GM18502 (cell line): ENCODE measurements at regions not wholly inside any gene's neighbourhood (a gene's known extent, or its start where the extent isn't known, plus 50 kb on each side); places are given as distances from the start of the nearest gene placed in this dataset.

Source experiments
- ATAC-seq: cut with Tn5 transposase; IDR thresholded peaks from one replicate; pipeline ENCODE4 v1.9.1; 2021; ENCODE audit warnings: mild to moderate bottlenecking; ENCODE audit not compliant: unreplicated experiment, poor library complexity

DNA sequence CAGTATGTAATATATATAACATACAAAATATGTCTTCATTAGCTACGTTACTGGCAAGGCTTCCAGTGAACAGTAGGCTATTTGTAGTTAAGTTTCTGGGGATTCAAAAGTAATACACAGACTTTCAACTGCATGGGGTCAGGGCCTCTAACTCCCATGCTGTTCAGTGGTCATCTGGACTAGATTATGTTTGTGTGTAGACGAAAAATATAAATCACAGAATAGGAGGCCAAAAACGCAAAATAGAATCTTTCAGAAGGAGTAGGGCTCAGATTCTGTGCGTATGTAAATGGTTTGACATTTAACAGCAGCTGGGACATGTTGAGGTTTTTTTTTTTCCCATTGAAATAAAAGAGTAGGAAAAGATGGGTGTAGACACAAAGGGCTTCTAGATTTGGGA, 1048.7 kb upstream of the WWC1 start:
- ATAC-seq = no peak

DNA sequence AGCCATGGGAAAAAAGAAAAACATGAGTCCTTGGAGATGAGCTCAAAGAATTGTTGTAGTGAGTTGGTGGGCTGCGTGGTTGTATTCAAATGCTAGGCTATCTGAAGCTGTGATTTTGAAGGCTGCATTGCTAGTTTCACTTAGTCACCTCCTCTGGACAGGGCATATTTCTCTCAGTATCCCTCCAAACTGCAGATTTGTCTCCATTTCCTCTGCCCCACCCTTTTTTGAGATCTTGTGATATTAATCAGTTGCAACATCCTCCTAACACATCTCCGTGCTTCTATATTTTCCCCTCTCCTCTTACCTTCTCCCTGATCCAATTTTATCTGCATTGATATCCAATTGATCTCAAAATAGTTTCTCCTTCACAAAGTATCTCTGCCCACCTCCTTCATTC, 1048.0 kb upstream of the WWC1 start:
- no peak for ATAC-seq

- ATAC-seq = no peak
Observed at GRCh38 chr5:167244583-167244982, 1046.9 kb upstream of the WWC1 start.

- ATAC-seq = no peak
Observed at GRCh38 chr5:167245868-167246267, 1045.6 kb upstream of the WWC1 start.

- ATAC-seq = no peak
Observed at GRCh38 chr5:167247816-167248215, 1043.6 kb upstream of the WWC1 start.

DNA sequence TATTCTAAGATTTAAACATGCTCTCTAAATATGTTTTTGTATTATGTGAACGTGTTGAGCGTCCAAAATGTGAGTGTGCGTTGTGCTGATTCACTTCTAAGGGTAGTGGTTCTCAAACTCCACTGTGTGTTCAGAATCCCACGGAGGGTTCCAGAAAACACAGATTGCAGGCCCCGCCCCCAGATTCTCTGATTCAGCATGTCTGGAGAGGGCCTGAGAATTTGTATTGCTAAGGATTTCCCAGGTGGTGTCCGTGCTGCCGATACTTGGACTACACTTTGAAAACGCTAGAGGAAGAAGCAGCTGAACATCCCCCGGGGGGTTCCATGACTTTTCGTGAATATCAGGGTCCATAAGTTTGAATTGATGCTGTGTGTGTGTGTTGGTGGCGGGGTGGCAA, 1043.2 kb upstream of the WWC1 start:
- ATAC-seq = no peak

DNA sequence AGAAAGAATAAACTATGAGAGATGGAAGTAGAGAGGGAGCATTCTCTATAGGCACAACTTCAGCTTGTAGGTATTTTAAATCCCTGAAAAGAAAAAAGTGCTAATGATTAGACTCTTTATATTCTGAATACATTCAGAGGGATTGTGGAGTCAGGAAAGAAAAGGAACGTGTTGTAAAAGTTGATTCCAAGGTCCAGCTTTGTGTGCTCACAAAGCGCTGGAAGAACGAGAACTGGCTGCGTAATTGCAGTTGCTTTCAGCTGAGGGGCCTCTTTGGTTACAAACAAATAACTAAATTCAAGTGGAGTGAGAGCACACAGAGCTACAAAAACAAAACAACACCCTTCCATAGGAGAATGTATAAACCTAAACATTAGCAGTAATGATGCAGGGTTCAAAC, 1040.4 kb upstream of the WWC1 start:
- ATAC-seq = no peak

GRCh38 chr5:167254132-167254531, 1037.3 kb upstream of the WWC1 start:
- no peak for ATAC-seq

DNA sequence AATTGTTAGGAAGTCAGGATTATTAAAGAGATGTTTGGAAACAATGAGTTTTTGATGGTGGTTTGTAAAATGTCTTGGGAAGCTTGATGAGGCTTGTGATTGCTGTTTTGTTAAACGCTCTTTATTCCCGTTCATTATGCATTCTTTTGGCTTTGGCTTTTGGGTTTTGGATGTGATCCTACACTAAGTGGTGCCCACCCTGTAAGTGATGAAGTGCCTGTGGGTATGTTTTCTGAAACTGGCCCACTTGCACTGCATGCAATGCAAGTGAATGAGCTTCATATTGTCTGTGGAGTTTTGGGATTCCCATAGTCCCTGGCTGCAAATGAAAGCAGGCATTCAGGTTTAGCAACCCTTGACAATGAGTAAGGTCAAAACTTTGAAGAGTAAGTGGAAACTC, 1035.5 kb upstream of the WWC1 start:
- ATAC-seq = no peak

- ATAC-seq = no peak
Observed at GRCh38 chr5:167259806-167260205, 1031.6 kb upstream of the WWC1 start.

DNA sequence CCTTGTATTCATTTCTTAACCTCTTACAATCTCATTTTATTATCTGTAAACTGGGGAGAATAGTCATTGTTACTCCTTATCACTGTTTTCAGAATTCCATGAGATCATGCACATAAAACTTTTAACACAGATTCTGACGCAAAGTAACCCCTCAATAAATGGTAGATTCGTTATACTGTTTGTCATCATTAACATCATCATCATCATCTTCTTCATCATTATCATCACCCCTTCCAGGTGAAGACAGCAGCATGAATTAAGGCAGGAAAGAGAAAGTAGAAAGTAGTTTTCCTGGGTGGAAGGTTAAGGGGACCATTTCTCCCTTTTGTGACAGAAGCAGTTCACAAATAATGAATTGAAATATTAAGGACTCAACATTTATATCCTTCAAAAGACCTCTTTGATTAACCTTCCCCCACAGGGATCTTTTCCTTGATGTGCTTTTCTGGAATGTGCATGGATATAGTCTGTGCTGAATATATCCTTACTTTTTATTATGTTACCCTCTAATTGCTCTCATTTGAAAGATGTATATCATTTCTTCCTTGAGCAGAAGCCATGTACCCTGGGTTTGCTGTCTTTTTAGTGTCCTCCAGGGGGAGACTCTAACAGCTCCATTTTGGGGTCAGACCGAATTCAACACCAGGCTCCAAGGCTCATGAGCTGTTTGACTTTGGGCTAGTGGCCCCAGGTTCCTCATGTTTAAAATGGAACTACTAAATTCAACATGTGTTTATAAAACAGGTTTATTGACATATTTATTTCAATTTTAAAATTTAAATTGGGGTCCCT, 1029.9 kb upstream of the WWC1 start:
- no peak for ATAC-seq

DNA sequence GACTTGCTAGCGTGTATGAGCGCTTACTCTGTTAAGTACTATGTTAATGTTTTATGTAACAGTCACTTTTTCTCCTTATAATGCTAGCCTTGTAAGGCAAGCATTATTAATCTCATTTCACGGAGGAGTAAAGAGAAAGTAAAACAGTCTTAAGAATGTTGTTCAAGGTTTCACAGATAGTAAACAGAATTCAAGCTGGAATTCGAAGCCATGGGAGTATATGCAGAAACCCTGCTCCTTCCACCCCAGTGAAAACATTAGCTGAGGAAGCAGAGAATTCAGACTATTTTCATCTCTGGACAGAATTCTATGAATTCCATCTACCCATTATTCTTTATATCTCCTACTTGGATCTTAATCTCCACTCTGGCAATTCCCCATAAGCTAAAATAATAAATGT, 1028.3 kb upstream of the WWC1 start:
- ATAC-seq = no peak

GRCh38 chr5:167264348-167264747, 1027.1 kb upstream of the WWC1 start:
- no peak for ATAC-seq

DNA sequence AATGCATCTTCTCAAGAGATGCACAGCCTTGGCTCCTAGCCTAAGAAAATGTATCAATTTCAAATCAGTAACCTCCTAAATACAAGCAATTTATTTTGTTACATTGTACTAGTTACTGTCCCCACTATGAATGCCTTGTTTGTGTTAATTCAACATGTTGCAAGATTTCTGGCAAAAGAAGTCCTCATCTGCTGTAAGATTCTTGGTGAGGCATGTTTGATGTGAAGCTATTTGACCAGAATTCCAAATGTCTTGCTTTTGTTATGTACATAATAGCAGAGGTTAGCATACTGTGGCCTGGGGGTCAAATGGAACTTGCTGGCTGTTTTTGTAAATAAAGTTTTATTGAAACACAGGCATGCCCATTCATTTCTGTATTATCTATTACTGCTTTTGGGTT, 1023.1 kb upstream of the WWC1 start:
- ATAC-seq = no peak

GRCh38 chr5:167269146-167269545, 1022.3 kb upstream of the WWC1 start:
- no peak for ATAC-seq

GRCh38 chr5:167271081-167271480, 1020.4 kb upstream of the WWC1 start:
- no peak for ATAC-seq

DNA sequence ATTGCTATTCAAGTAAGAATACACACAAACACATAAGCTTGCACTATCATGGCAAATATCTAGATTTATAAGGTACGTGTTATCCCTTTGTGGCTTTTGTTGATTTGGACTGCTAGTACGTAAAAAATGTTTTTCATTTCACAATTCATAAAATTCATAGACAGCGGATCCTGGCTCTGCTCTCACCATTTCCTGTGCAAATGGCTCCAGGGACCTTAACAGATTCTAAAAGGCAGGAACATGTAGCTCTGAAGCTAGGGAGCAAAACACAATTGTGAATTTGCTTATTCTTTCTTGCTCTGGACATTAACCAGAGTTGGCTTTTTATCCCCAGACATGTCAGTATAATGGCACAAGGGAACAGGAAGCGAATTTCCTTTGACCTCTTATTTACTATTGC, 1019.9 kb upstream of the WWC1 start:
- no peak for ATAC-seq

- ATAC-seq = no peak
Observed at GRCh38 chr5:167280111-167280510, 1011.3 kb upstream of the WWC1 start.

- no peak for ATAC-seq
Observed at GRCh38 chr5:167281925-167282324, 1009.5 kb upstream of the WWC1 start.

DNA sequence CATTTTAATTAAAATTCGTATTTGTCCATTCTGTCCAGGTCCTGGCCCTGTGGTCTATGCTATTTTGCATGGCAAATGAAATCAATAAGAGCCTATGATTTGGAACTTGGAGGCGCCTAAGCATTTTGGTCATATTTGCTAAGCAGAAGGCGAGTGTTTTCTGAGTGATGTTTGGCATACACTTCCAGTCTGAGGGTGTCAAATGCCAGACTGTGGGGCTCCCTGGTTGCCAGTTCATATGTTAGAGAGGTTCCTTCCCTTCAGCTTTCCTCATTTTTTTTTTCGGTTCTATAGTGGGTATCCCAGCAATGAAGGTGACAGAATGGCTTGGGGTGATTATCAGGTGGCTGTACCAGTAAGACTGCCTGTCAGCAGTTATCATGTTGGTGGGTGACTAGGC, 1007.8 kb upstream of the WWC1 start:
- no peak for ATAC-seq

GRCh38 chr5:167284222-167284890, 1007.1 kb upstream of the WWC1 start:
- ATAC-seq = no peak

DNA sequence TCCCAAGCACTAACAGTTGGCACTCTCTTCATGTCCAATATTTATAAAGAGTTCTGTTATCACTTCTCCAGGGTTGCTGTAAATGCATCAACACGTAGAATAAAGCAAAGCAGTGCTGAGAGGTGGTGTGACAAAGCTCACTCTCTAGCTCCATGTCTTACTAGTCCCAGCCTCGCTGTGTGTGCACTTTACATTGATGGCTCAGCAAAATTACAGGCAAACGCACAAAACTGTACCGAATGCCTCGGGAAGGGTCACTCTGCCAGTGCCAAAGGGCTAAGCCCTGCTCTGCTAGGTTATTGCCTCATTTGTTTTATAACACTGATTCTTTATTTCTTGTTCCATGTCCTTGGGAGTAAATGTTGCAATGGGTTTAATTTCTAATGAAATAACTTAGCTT, 1005.9 kb upstream of the WWC1 start:
- ATAC-seq = no peak
